CD4-positive, alpha-beta T cell (primary cell): ENCODE measurements at regions not wholly inside any gene's neighbourhood (a gene's known extent, or its start where the extent isn't known, plus 50 kb on each side); places are given as distances from the start of the nearest gene placed in this dataset.

Source experiments
- ATAC-seq: fragments of 200-7000 bp; cut with Tn5 transposase; one replicate; pipeline ENCODE4 v1.10.0; 2022; ENCODE audit warnings: mild to moderate bottlenecking; ENCODE audit not compliant: poor library complexity
- CTCF ChIA-PET: fragments of 350-600 bp; sonication (Branson Sonifier 250); formaldehyde crosslinking; loops from one replicate; lab custom pipeline; 2021; ENCODE audit warnings: antibody characterized with exemption, inconsistent platforms; lab: Charles Lee
- POLR2A ChIA-PET: fragments of 350-600 bp; sonication (Branson Sonifier 250); formaldehyde crosslinking; loops from one replicate; lab custom pipeline; 2021; ENCODE audit warnings: antibody characterized with exemption, inconsistent platforms; lab: Charles Lee
- DNase-seq, 14 experiments: peaks; one replicate each; pipeline ENCODE4 v3.0.0-alpha.2; 2013 to 2020; ENCODE audit warnings: mixed read lengths in 2 of 14
- H3K27ac ChIP-seq, 2 donors: one replicate each; pipeline versions ENCODE4 v1.5.1 to v1.7.0; 2013; ENCODE audit warnings: low read length in 2 of 2, low read depth in 1 of 2, mild to moderate bottlenecking in 1 of 2
- H3K27me3 ChIP-seq, 2 experiments: 1 replicate in 1 of 2; 2 replicates in 1 of 2; pipeline versions ENCODE4 v1.6.1 to v1.7.0; 2013; ENCODE audit warnings: low read length in 2 of 2, control low read depth in 1 of 2, mild to moderate bottlenecking in 1 of 2, moderate library complexity in 1 of 2; ENCODE audit not compliant: insufficient read depth in 2 of 2, control insufficient read depth in 1 of 2
- H3K36me3 ChIP-seq: one replicate; pipeline ENCODE4 v1.6.1; 2013; ENCODE audit warnings: low read length, control low read depth; ENCODE audit not compliant: insufficient read depth
- H3K4me1 ChIP-seq: one replicate; pipeline ENCODE4 v1.6.1; 2013; ENCODE audit warnings: low read length, control low read depth; ENCODE audit not compliant: insufficient read depth
- H3K4me3 ChIP-seq: one replicate; pipeline ENCODE4 v1.5.1; 2013; ENCODE audit warnings: mild to moderate bottlenecking, low read length, moderate library complexity
- H3K9me3 ChIP-seq, 2 experiments: 1 replicate in 1 of 2; 2 replicates in 1 of 2; pipeline versions ENCODE4 v1.6.1 to v1.7.0; 2013; ENCODE audit warnings: low read length in 2 of 2, mild to moderate bottlenecking in 2 of 2, control low read depth in 1 of 2, moderate library complexity in 1 of 2; ENCODE audit not compliant: control insufficient read depth in 1 of 2, insufficient read depth in 1 of 2
- H3K27ac Mint-ChIP-seq: one replicate; pipeline ENCODE4 v1.8.0; 2020; ENCODE audit warnings: mixed read lengths
- H3K27me3 Mint-ChIP-seq: one replicate; pipeline ENCODE4 v1.8.0; 2021; ENCODE audit warnings: mixed read lengths
- H3K36me3 Mint-ChIP-seq: one replicate; pipeline ENCODE4 v1.8.0; 2021; ENCODE audit warnings: low read depth, mixed read lengths
- H3K4me1 Mint-ChIP-seq: one replicate; pipeline ENCODE4 v1.8.0; 2021; ENCODE audit warnings: low read depth, mixed read lengths
- H3K4me3 Mint-ChIP-seq: one replicate; pipeline ENCODE4 v1.8.0; 2020; ENCODE audit warnings: mild to moderate bottlenecking, mixed read lengths
- H3K9me3 Mint-ChIP-seq: one replicate; pipeline ENCODE4 v1.8.0; 2020; ENCODE audit warnings: mixed read lengths
- intact Hi-C, 2 experiments: fragments of 100-400 bp; cut with DNase I in 1 of 2; cut with micrococcal nuclease in 1 of 2; formaldehyde crosslinking; loops; one replicate each; pipeline versions ENCODE4 v1.15.1 to v1.9.0; 2023 to 2025; cut with DNase I, micrococcal nuclease
- TF ChIP-seq, protein P1 (sequence below): fragments of 200-600 bp; IDR thresholded peaks from one replicate; pipeline ENCODE4 v1.8.0; 2022; ENCODE audit warnings: antibody characterized with exemption, mild to moderate bottlenecking

DNA sequence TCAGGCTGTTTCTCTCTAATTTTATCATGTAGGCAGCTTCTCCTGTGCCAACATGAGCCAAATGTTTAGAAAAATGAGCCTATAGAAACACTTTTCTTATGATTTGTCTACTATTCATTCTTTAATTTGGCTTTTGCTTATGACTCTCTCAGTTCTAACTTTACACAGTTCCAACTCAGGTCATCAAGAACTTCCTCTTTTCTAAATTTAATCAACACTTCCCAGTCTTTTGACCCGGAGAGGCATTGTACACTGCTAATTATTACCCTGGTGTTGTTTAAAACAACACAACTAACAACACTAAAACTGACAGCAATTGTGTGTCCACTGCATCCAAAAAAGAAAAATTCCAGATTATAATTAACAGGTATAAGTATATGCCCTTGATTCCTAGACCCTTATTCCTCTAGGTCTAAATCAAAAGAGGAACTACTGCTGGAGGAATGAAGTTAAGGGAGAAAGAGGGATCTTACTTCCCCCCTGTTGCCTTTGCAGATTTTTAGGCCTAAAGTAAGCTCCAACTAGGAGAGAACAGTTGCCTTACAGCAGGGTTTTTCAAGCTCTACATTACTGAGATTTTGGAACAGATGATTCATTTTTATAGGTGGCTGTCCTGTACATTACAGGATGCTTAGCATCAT is 332.2 kb upstream of the GOLIM4 start:
- intact Hi-C loops, result no loop called here
- no peaks in the 10 kb centered on the region for H3K4me1 Mint-ChIP-seq
- H3K27ac Mint-ChIP-seq, result no peak overlapping the region
- CTCF ChIA-PET, result no interaction called here
- Histone ChIP-seq H3K27ac (no peak overlapping the region), H3K4me1 (no peaks in the 10 kb centered on the region), H3K27me3 (no peaks in the 10 kb centered on the region), H3K9me3 (no peaks in the 10 kb centered on the region), H3K36me3 (no peaks in the 10 kb centered on the region), H3K4me3 (no peak overlapping the region)
- no peaks in the 10 kb centered on the region for H3K27me3 Mint-ChIP-seq
- H3K4me3 Mint-ChIP-seq, result no peak overlapping the region
- TF ChIP-seq, protein P1, sequence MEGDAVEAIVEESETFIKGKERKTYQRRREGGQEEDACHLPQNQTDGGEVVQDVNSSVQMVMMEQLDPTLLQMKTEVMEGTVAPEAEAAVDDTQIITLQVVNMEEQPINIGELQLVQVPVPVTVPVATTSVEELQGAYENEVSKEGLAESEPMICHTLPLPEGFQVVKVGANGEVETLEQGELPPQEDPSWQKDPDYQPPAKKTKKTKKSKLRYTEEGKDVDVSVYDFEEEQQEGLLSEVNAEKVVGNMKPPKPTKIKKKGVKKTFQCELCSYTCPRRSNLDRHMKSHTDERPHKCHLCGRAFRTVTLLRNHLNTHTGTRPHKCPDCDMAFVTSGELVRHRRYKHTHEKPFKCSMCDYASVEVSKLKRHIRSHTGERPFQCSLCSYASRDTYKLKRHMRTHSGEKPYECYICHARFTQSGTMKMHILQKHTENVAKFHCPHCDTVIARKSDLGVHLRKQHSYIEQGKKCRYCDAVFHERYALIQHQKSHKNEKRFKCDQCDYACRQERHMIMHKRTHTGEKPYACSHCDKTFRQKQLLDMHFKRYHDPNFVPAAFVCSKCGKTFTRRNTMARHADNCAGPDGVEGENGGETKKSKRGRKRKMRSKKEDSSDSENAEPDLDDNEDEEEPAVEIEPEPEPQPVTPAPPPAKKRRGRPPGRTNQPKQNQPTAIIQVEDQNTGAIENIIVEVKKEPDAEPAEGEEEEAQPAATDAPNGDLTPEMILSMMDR, result no peak
- H3K36me3 Mint-ChIP-seq, result no peaks in the 10 kb centered on the region
- no peak for ATAC-seq
- peak in 1 of 14 experiments; percentile 0 for DNase-seq
- POLR2A ChIA-PET, result no interaction called here
- no peaks in the 10 kb centered on the region for H3K9me3 Mint-ChIP-seq

DNA sequence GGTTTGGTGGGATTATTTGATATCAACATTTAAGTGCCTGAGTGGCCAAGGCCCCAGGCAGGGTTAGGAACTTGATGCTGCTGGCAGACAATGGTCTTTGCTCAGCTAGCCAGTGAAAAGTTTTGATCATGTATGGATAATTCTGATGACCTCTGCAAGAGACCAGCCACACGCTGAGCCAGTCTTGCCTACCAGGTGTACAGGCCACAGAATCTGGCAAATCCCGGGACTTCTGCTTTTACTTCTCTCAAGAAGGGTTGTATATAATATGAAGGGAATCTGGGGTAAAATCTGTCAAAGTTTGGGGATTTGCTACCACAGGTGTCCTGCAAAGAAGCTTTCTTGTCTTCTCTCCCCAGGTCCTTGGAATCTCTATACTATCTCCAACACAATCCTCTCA is 331.4 kb upstream of the GOLIM4 start:
- CTCF ChIA-PET, result no interaction called here
- Mint-ChIP-seq H3K9me3 (peaks cover 2% of the 10 kb centered on the region), H3K36me3 (no peaks in the 10 kb centered on the region), H3K4me3 (no peak overlapping the region), H3K27me3 (no peaks in the 10 kb centered on the region), H3K27ac (no peak overlapping the region), H3K4me1 (no peaks in the 10 kb centered on the region)
- no peaks in the 10 kb centered on the region for H3K9me3 ChIP-seq
- H3K4me3 ChIP-seq, result no peak overlapping the region
- DNase-seq, result no peak
- H3K4me1 ChIP-seq, result no peaks in the 10 kb centered on the region
- ATAC-seq, result no peak
- no peaks in the 10 kb centered on the region for H3K36me3 ChIP-seq
- H3K27ac ChIP-seq, result no peak overlapping the region
- H3K27me3 ChIP-seq, result no peaks in the 10 kb centered on the region
- intact Hi-C loops, result no loop called here
- POLR2A ChIA-PET, result no interaction called here
- TF ChIP-seq, protein P1, result no peak

DNA sequence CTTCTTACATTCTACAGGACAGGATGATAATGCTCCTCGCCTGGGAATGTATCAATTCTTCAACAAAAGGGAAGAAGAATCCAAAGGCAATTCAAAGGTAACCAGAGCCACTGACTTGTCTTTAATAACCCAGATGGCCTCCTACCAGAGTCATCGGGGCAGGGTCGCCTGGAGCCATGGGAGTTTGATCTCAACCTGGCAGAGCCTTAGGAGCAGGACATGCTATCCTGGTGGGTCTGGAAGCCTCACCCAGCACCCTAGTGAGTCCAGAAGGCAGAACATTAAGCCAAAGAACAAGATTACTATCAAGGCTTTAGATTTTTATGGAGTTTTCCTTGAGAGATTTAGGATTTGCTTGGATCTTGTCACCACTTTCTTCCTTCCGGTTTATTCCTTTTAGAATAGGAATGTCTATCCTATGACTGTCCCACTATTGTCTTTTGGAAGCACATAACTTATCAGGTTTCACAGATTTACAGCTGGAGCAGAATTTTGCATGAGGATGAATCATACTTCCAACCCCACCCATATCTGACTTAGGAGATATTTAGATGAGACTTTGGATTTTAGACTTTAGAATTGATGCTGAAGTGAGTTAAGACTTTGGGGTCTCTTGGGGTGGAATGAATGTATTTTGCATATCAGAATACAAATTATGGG is 330.3 kb upstream of the GOLIM4 start:
- Histone ChIP-seq H3K36me3 (no peaks in the 10 kb centered on the region), H3K4me1 (no peaks in the 10 kb centered on the region), H3K27me3 (no peaks in the 10 kb centered on the region), H3K9me3 (no peaks in the 10 kb centered on the region), H3K4me3 (no peak overlapping the region), H3K27ac (no peak overlapping the region)
- no peak overlapping the region for H3K4me3 Mint-ChIP-seq
- H3K36me3 Mint-ChIP-seq, result no peaks in the 10 kb centered on the region
- intact Hi-C loops, result no loop called here
- ChIA-PET CTCF (no interaction called here), POLR2A (no interaction called here)
- no peaks in the 10 kb centered on the region for H3K27me3 Mint-ChIP-seq
- TF ChIP-seq, protein P1, result no peak
- ATAC-seq (no peak), DNase-seq (no peak)
- no peaks in the 10 kb centered on the region for H3K4me1 Mint-ChIP-seq
- H3K27ac Mint-ChIP-seq, result no peak overlapping the region
- H3K9me3 Mint-ChIP-seq, result peaks cover 2% of the 10 kb centered on the region
